Keratinocyte (primary cell): ENCODE measurements at regions not wholly inside any gene's neighbourhood (a gene's known extent, or its start where the extent isn't known, plus 50 kb on each side); places are given as distances from the start of the nearest gene placed in this dataset.

Experiments used
- DNase-seq: peaks from one replicate; pipeline ENCODE4 v3.0.0-alpha.2; 2011; ENCODE audit warnings: low read depth, missing footprints, low spot score
- FAIRE-seq: peaks from 2 replicates; lab custom pipeline; 2011; peaks lifted over from hg19 to GRCh38; lab: Jason Lieb, UNC
- H2AFZ ChIP-seq: 2 replicates; pipeline ENCODE4 v1.6.0; 2012; ENCODE audit warnings: low read length, control low read depth, inconsistent platforms; ENCODE audit not compliant: control insufficient read depth
- H3K27ac ChIP-seq: 2 replicates; pipeline ENCODE4 v1.5.1; 2011; ENCODE audit warnings: low read length; ENCODE audit not compliant: control insufficient read depth, insufficient read depth
- H3K27me3 ChIP-seq: 3 replicates; pipeline ENCODE4 v1.6.0; 2011; ENCODE audit warnings: low read length; ENCODE audit not compliant: control insufficient read depth, insufficient read depth; ENCODE audit errors: extremely low read depth
- H3K36me3 ChIP-seq, 2 experiments: 2 replicates in 1 of 2; 3 replicates in 1 of 2; pipeline ENCODE4 v1.5.1; 2011; ENCODE audit warnings: low read length in 2 of 2, mild to moderate bottlenecking in 1 of 2; ENCODE audit not compliant: control insufficient read depth in 2 of 2, insufficient read depth in 2 of 2; ENCODE audit errors: extremely low read depth in 1 of 2
- H3K4me1 ChIP-seq: 3 replicates; pipeline ENCODE4 v1.5.1; 2011; ENCODE audit warnings: low read length; ENCODE audit not compliant: control insufficient read depth, insufficient read depth; ENCODE audit errors: extremely low read depth
- H3K4me2 ChIP-seq: 3 replicates; pipeline ENCODE4 v1.6.0; 2011; ENCODE audit warnings: low read depth, low read length; ENCODE audit not compliant: control insufficient read depth, insufficient read depth; ENCODE audit errors: extremely low read depth
- H3K4me3 ChIP-seq, 3 experiments: fragments of 200-600 bp in 1 of 3; sonication (generic) in 1 of 3; 2 replicates in 2 of 3; 3 replicates in 1 of 3; pipeline ENCODE4 v1.5.1; 2011 to 2016; ENCODE audit warnings: low read length in 3 of 3, mild to moderate bottlenecking in 3 of 3, control low read depth in 2 of 3, inconsistent platforms in 1 of 3, low read depth in 1 of 3, mixed read lengths in 1 of 3, mixed run types in 1 of 3, moderate library complexity in 1 of 3; ENCODE audit not compliant: control insufficient read depth in 2 of 3, insufficient read depth in 2 of 3; ENCODE audit errors: extremely low read depth in 1 of 3
- H3K79me2 ChIP-seq: 2 replicates; pipeline ENCODE4 v1.6.0; 2012; ENCODE audit warnings: low read length; ENCODE audit not compliant: control insufficient read depth, insufficient read depth
- H3K9ac ChIP-seq: 3 replicates; pipeline ENCODE4 v1.6.0; 2011; ENCODE audit warnings: low read length; ENCODE audit not compliant: control insufficient read depth, insufficient read depth; ENCODE audit errors: extremely low read depth
- H3K9me1 ChIP-seq: 3 replicates; pipeline ENCODE4 v1.6.0; 2011; ENCODE audit warnings: low read length; ENCODE audit not compliant: control insufficient read depth, insufficient read depth; ENCODE audit errors: extremely low read depth
- H3K9me3 ChIP-seq: 2 replicates; pipeline ENCODE4 v1.5.1; 2012; ENCODE audit warnings: low read depth, low read length; ENCODE audit not compliant: control insufficient read depth
- H4K20me1 ChIP-seq: 3 replicates; pipeline ENCODE4 v1.6.0; 2011; ENCODE audit warnings: low read length; ENCODE audit not compliant: control insufficient read depth, insufficient read depth; ENCODE audit errors: extremely low read depth
- EZH2 ChIP-seq: IDR thresholded peaks from one replicate; pipeline ENCODE4 v1.6.1; 2012; ENCODE audit warnings: inconsistent platforms, mild to moderate bottlenecking, low read length, moderate library complexity
- dilution Hi-C: fragments of 300-500 bp; cut with MboI; formaldehyde crosslinking; loops from one replicate; pipeline ENCODE4 v1.7.0; 2020; ENCODE audit warnings: low sequenced_read_pairs; ENCODE audit not compliant: extremely low pct_ligation_motif_present
- TF ChIP-seq, protein P1 (sequence below), 3 experiments: IDR thresholded peaks in 1 of 3; conservative IDR thresholded peaks in 1 of 3; optimal IDR thresholded peaks in 1 of 3; 2 replicates in 2 of 3; 3 replicates in 1 of 3; pipeline versions ENCODE3 to v1.5.1; 2011; ENCODE audit warnings: low read length in 3 of 3, mild to moderate bottlenecking in 3 of 3, moderate library complexity in 2 of 3, control low read depth in 1 of 3, inconsistent platforms in 1 of 3; ENCODE audit not compliant: insufficient read depth in 2 of 3; ENCODE audit errors: extremely low read depth in 1 of 3

- no peak overlapping the region for H3K4me3 ChIP-seq
- DNase-seq (no peak), FAIRE-seq (no peak)
- dilution Hi-C loops = no loop called here
- H2AFZ ChIP-seq = no peak overlapping the region
- no peaks in the 10 kb centered on the region for H4K20me1 ChIP-seq
- H3K4me2 ChIP-seq = no peak overlapping the region
- no peaks in the 10 kb centered on the region for H3K9me1 ChIP-seq
- H3K4me1 ChIP-seq = no peaks in the 10 kb centered on the region
- no peaks in the 10 kb centered on the region for H3K27me3 ChIP-seq
- no peaks in the 10 kb centered on the region for H3K36me3 ChIP-seq
- no peak overlapping the region for H3K27ac ChIP-seq
- TF ChIP-seq, protein P1, sequence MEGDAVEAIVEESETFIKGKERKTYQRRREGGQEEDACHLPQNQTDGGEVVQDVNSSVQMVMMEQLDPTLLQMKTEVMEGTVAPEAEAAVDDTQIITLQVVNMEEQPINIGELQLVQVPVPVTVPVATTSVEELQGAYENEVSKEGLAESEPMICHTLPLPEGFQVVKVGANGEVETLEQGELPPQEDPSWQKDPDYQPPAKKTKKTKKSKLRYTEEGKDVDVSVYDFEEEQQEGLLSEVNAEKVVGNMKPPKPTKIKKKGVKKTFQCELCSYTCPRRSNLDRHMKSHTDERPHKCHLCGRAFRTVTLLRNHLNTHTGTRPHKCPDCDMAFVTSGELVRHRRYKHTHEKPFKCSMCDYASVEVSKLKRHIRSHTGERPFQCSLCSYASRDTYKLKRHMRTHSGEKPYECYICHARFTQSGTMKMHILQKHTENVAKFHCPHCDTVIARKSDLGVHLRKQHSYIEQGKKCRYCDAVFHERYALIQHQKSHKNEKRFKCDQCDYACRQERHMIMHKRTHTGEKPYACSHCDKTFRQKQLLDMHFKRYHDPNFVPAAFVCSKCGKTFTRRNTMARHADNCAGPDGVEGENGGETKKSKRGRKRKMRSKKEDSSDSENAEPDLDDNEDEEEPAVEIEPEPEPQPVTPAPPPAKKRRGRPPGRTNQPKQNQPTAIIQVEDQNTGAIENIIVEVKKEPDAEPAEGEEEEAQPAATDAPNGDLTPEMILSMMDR (optimal IDR thresholded peaks at IDR 0.05 in 1 of 3, IDR thresholded peaks at IDR 0.05 in 1 of 3, conservative IDR thresholded peaks at IDR 0.05 in 1 of 3; ENCODE audit: extremely low read depth in 1 of 3, insufficient read depth in 2 of 3, low read length in 3 of 3) = no peak
- no peak for TF ChIP-seq EZH2
- no peaks in the 10 kb centered on the region for H3K9me3 ChIP-seq
- no peak overlapping the region for H3K9ac ChIP-seq
- no peaks in the 10 kb centered on the region for H3K79me2 ChIP-seq
Observed at GRCh38 chr3:178028933-178029332, 507.3 kb upstream of the KCNMB2 start.

DNA sequence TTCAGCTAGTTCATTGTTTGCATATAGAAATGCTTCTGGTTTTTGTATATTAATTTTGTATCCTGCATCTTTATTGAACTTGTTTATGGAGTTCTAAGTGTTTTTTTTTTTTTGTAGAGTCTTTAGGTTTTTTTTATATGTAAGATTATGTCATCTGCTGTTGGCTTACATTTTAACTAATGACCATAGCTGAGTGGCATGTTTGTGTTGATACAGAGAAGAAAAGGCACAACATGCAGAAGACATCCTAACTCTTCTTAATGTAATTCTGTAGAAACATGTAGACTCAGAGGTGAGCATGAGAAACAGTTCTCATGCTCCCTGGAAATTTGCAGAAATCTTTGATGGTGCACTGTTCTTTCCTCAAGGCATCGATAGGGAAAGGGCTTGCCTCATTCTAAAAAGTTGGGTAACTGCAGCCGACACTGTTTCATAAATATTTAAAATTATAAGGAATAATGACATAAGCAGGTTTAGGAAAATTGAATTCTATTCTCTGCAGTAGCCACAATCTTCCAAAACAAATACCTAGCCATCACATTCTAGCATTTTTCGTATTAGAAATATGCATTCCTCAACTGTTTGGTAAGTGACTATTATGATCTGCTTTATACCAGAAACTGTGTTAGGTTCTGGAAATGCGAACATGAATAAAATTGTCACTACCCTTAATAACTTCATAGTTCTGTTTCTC lies 499.6 kb upstream of the KCNMB2 start:
- Histone ChIP-seq H3K79me2 (no peaks in the 10 kb centered on the region), H2AFZ (no peak overlapping the region), H3K36me3 (no peaks in the 10 kb centered on the region), H3K9ac (no peak overlapping the region), H3K4me2 (no peak overlapping the region), H4K20me1 (no peaks in the 10 kb centered on the region), H3K9me3 (no peaks in the 10 kb centered on the region), H3K4me3 (no peak overlapping the region), H3K27ac (no peak overlapping the region), H3K27me3 (no peaks in the 10 kb centered on the region), H3K4me1 (no peaks in the 10 kb centered on the region), H3K9me1 (no peaks in the 10 kb centered on the region)
- DNase-seq (no peak), FAIRE-seq (no peak)
- TF ChIP-seq, protein P1 (optimal IDR thresholded peaks at IDR 0.05 in 1 of 3, IDR thresholded peaks at IDR 0.05 in 1 of 3, conservative IDR thresholded peaks at IDR 0.05 in 1 of 3; ENCODE audit: extremely low read depth in 1 of 3, insufficient read depth in 2 of 3, low read length in 3 of 3) = no peak
- no peak for TF ChIP-seq EZH2
- dilution Hi-C loops = no loop called here
